ENCODE measurements at regions not wholly inside any gene's neighbourhood (a gene's known extent, or its start where the extent isn't known, plus 50 kb on each side); places are given as distances from the start of the nearest gene placed in this dataset.

GRCh38 chr4:170190265-170190664, 100.5 kb upstream of the AADAT start (continued):
- TF ChIP-seq FOSL1 (IDR thresholded peaks at IDR 0.05; ENCODE audit: insufficient read depth, low read depth, low read length): no peak
- no peak for TF ChIP-seq CBX8 (IDR thresholded peaks at IDR 0.05; ENCODE audit: borderline replicate concordance, low read depth, low read length)
- no peak for TF ChIP-seq CHD2 (IDR thresholded peaks at IDR 0.05; ENCODE audit: low read length)
